GM12873 (cell line): ENCODE measurements at regions not wholly inside any gene's neighbourhood (a gene's known extent, or its start where the extent isn't known, plus 50 kb on each side); places are given as distances from the start of the nearest gene placed in this dataset.

ENCODE experiments used
- CTCF ChIP-seq: IDR thresholded peaks from 2 replicates; pipeline ENCODE4 v1.5.1; 2012; ENCODE audit warnings: low read depth, mild to moderate bottlenecking, moderate library complexity, low read length, control low read depth; ENCODE audit not compliant: insufficient read depth; ENCODE audit errors: missing control alignments

DNA sequence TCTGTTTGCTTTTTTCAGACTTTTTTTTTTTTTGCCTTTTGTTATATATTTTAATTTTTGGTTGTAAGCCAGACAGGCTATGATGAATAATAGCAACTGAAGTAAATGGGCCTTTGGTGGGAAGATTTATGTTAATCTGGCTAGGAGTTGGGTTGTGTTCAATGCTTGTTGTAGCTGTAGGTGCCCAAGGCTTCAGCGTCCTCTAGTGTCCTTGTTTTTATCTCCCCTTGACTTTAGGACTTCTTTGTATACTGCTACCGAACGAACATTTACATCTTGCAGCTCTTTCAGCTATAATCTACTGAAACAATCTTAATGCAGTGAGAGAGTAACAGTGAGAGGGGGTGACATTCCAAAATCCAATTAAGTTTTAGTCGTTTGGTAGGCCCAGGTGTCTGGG, 848.4 kb upstream of the FBXO33 start:
- TF ChIP-seq CTCF = no peak

- no peak for TF ChIP-seq CTCF
These were observed 841.2 kb upstream of the FBXO33 start for GRCh38 chr14:40273417-40273816.

DNA sequence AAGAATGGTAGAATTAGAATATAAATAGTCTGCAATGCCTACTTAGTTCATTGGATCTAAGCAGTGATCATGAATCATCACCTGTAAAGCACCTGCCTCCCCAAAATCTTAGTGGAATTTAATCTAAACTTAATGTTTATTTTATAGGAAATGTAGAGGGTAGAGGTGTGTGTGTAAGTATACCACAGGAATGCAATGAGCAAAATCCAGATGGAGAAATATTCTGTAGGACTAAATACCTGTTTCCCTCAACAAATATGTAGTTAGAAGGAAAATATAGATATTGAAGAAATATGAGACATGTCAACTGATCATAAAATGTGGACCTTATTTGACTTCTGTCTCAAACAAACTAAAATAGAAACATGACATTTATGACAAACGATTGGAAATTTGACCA, 839.2 kb upstream of the FBXO33 start:
- no peak for TF ChIP-seq CTCF

GRCh38 chr14:40269436-40269835, 837.2 kb upstream of the FBXO33 start:
- TF ChIP-seq CTCF = no peak

GRCh38 chr14:40268236-40268635, 836.0 kb upstream of the FBXO33 start:
- TF ChIP-seq CTCF = no peak

DNA sequence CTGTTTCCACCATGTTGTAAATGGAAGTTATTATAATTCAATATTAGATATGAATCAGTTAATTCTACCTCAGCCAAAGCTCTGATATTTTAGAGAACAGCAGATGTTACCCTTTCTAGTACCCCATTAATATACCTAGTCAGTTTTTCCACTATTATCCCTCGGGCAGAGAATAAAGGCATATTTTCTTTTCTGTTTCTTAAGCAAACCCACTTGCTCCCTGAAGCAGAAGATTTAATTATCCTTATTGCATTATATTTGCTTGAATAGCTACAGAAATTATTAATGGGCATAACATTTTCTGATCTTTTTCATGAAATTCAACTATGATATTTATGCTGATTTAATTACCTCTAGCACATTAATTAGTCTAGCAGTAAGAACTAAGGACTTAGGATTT, 832.9 kb upstream of the FBXO33 start:
- TF ChIP-seq CTCF = no peak

DNA sequence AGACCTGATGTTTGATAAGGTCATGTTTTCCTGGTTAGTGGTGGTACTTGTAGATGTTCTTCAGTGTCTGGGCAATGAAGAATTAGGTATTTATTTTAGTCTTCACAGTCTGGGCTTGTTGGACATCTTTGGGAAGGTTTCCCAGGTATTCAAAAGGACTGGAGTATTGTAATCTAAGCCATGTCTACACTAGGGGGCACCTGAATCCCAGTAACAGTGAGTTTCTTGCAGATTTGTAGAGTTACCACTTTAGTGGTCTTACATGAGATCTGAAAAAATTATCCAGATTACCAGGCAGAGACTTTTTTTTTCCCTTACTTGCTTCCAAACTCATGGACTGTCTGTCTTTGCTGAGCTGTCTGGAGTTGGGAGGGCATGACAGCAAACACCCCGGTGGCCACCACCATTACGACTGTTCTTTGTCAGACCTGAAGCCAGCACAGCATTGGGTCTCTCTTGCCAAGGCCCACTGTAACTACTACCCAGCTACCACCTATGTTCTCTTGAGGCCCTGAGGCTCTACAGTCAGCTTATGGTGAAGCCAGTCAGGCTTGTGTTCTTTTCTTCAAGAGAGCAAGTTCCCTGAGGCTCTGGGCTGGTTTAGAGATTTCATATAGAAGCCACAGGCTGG, 820.7 kb upstream of the FBXO33 start:
- no peak for TF ChIP-seq CTCF
